H1 (cell line): ENCODE measurements at regions not wholly inside any gene's neighbourhood (a gene's known extent, or its start where the extent isn't known, plus 50 kb on each side); places are given as distances from the start of the nearest gene placed in this dataset.

ENCODE experiments used
- CTCF ChIA-PET: fragments of 300-600 bp; sonication (Branson Sonifier 250); formaldehyde crosslinking; loops from one replicate; lab custom pipeline; 2021; ENCODE audit not compliant: partially characterized antibody; lab: Charles Lee
- POLR2A ChIA-PET: fragments of 300-600 bp; sonication (Branson Sonifier 250); formaldehyde crosslinking; loops from one replicate; lab custom pipeline; 2021; ENCODE audit warnings: inconsistent platforms; ENCODE audit not compliant: partially characterized antibody; lab: Charles Lee
- DNase-seq, 2 experiments: peaks; one replicate each; pipeline versions ENCODE4 v3.0.0 to v3.0.0-alpha.2; 2010 to 2022; ENCODE audit warnings: low spot score in 2 of 2, low read depth in 1 of 2, mixed read lengths in 1 of 2
- FAIRE-seq: peaks from 2 replicates; lab custom pipeline; 2011; peaks lifted over from hg19 to GRCh38; lab: Jason Lieb, UNC
- H2AFZ ChIP-seq: 2 replicates; pipeline ENCODE4 v1.8.1; 2012; ENCODE audit warnings: low read length, inconsistent platforms
- H2AK5ac ChIP-seq: 2 replicates; pipeline ENCODE4 v1.6.1; 2013; ENCODE audit warnings: low read depth, low read length
- H2BK120ac ChIP-seq: replicated peaks from 2 replicates; pipeline ENCODE3; 2013; ENCODE audit warnings: low read depth, low read length, inconsistent platforms
- H2BK12ac ChIP-seq: 2 replicates; pipeline ENCODE4 v1.6.1; 2013; ENCODE audit warnings: low read depth, low read length
- H2BK15ac ChIP-seq: 2 replicates; pipeline ENCODE4 v1.6.1; 2013; ENCODE audit warnings: low read length
- H2BK20ac ChIP-seq: 2 replicates; pipeline ENCODE4 v1.6.1; 2013; ENCODE audit warnings: low read length
- H2BK5ac ChIP-seq: 2 replicates; pipeline ENCODE4 v1.6.1; 2013; ENCODE audit warnings: low read depth, low read length
- H3K14ac ChIP-seq: 2 replicates; pipeline ENCODE4 v1.6.1; 2013; ENCODE audit warnings: inconsistent platforms; ENCODE audit not compliant: insufficient read length
- H3K18ac ChIP-seq: 2 replicates; pipeline ENCODE4 v1.6.1; 2013; ENCODE audit warnings: low read length; ENCODE audit errors: extremely low read depth
- H3K23ac ChIP-seq: 2 replicates; pipeline ENCODE4 v1.6.1; 2013; ENCODE audit warnings: inconsistent platforms; ENCODE audit not compliant: insufficient read length
- H3K23me2 ChIP-seq: 2 replicates; pipeline ENCODE4 v1.6.1; 2013; ENCODE audit warnings: low read depth, low read length
- H3K27ac ChIP-seq: 2 replicates; pipeline ENCODE4 v1.6.1; 2011; ENCODE audit warnings: low read depth, low read length, inconsistent platforms
- H3K27me3 ChIP-seq, 4 experiments: replicated peaks in 1 of 4; 1 replicate in 1 of 4; 2 replicates in 3 of 4; pipeline versions ENCODE4 v1.6.1 to v1.8.1; 2011 to 2013; ENCODE audit warnings: low read length in 3 of 4, mild to moderate bottlenecking in 3 of 4, inconsistent platforms in 2 of 4, mixed read lengths in 2 of 4, moderate library complexity in 1 of 4; ENCODE audit not compliant: control insufficient read depth in 3 of 4, insufficient read depth in 3 of 4; ENCODE audit errors: extremely low read depth in 1 of 4
- H3K36me3 ChIP-seq, 4 experiments: 2 replicates each; pipeline versions ENCODE4 v1.6.1 to v1.8.1; 2011 to 2013; ENCODE audit warnings: mild to moderate bottlenecking in 4 of 4, low read length in 3 of 4, moderate library complexity in 2 of 4, control low read depth in 1 of 4, inconsistent platforms in 1 of 4; ENCODE audit not compliant: insufficient read depth in 4 of 4, control insufficient read depth in 2 of 4
- H3K4ac ChIP-seq: replicated peaks from 2 replicates; pipeline ENCODE3; 2013; ENCODE audit warnings: low read length, low read depth, mixed read lengths, inconsistent platforms; ENCODE audit not compliant: insufficient read length
- H3K4me1 ChIP-seq, 4 experiments: replicated peaks in 1 of 4; 1 replicate in 1 of 4; 2 replicates in 3 of 4; pipeline versions ENCODE4 v1.6.1 to v1.8.1; 2011 to 2013; ENCODE audit warnings: low read length in 3 of 4, inconsistent platforms in 2 of 4, mixed read lengths in 1 of 4; ENCODE audit not compliant: insufficient read depth in 4 of 4, control insufficient read depth in 3 of 4
- H3K4me2 ChIP-seq, 2 experiments: 2 replicates each; pipeline versions ENCODE4 v1.6.1 to v1.8.1; 2011 to 2013; ENCODE audit warnings: low read depth in 2 of 2, low read length in 2 of 2, control low read depth in 1 of 2, inconsistent platforms in 1 of 2, mild to moderate bottlenecking in 1 of 2; ENCODE audit not compliant: insufficient read depth in 1 of 2
- H3K4me3 ChIP-seq, 4 experiments: fragments of 200-600, 300-600 bp in 1 of 4; sonication (generic), shearing (Covaris generic), sonication (Bioruptor Twin) in 1 of 4; 2 replicates each; pipeline versions ENCODE4 v1.5.1 to v1.8.1; 2011 to 2016; ENCODE audit warnings: low read length in 4 of 4, low read depth in 3 of 4, control low read depth in 2 of 4, inconsistent platforms in 2 of 4, mild to moderate bottlenecking in 2 of 4, mixed read lengths in 1 of 4, moderate library complexity in 1 of 4; ENCODE audit not compliant: insufficient read depth in 2 of 4; ENCODE audit errors: extremely low read depth in 1 of 4
- H3K56ac ChIP-seq: replicated peaks from 2 replicates; pipeline ENCODE3; 2013; ENCODE audit warnings: low read depth, mild to moderate bottlenecking, mixed read lengths, low read length, inconsistent platforms; ENCODE audit not compliant: insufficient read length
- H3K79me1 ChIP-seq: 2 replicates; pipeline ENCODE4 v1.6.1; 2013; ENCODE audit warnings: low read depth, low read length, control low read depth
- H3K79me2 ChIP-seq, 2 experiments: 2 replicates each; pipeline versions ENCODE4 v1.6.1 to v1.8.1; 2012 to 2013; ENCODE audit warnings: low read length in 2 of 2, mild to moderate bottlenecking in 2 of 2, inconsistent platforms in 1 of 2; ENCODE audit not compliant: insufficient read depth in 2 of 2, control insufficient read depth in 1 of 2
- H3K9ac ChIP-seq, 4 experiments: replicated peaks in 1 of 4; 1 replicate in 1 of 4; 2 replicates in 3 of 4; pipeline versions ENCODE4 v1.6.1 to v1.8.1; 2011 to 2013; ENCODE audit warnings: low read depth in 3 of 4, low read length in 3 of 4, control low read depth in 2 of 4, mild to moderate bottlenecking in 2 of 4, moderate library complexity in 2 of 4, inconsistent platforms in 1 of 4; ENCODE audit errors: extremely low read depth in 1 of 4
- H3K9me3 ChIP-seq, 2 experiments: 2 replicates each; pipeline versions ENCODE4 v1.6.1 to v1.8.1; 2012 to 2013; ENCODE audit warnings: mild to moderate bottlenecking in 2 of 2, moderate library complexity in 2 of 2, control low read depth in 1 of 2, inconsistent platforms in 1 of 2, low read depth in 1 of 2, low read length in 1 of 2, mixed read lengths in 1 of 2; ENCODE audit not compliant: insufficient read depth in 2 of 2
- H4K20me1 ChIP-seq, 2 experiments: replicated peaks in 1 of 2; 2 replicates each; pipeline versions ENCODE3 to v1.8.1; 2011 to 2013; ENCODE audit warnings: inconsistent platforms in 2 of 2, low read length in 2 of 2, mild to moderate bottlenecking in 1 of 2; ENCODE audit not compliant: insufficient read depth in 2 of 2, control insufficient read depth in 1 of 2
- H4K5ac ChIP-seq: 2 replicates; pipeline ENCODE4 v1.6.1; 2013; ENCODE audit warnings: low read length, low read depth, mixed read lengths, inconsistent platforms; ENCODE audit not compliant: insufficient read length
- H4K8ac ChIP-seq: 2 replicates; pipeline ENCODE4 v1.8.0; 2013; ENCODE audit warnings: mild to moderate bottlenecking, moderate library complexity, low read length, inconsistent platforms; ENCODE audit not compliant: insufficient read depth; ENCODE audit errors: extremely low read depth
- H4K91ac ChIP-seq: replicated peaks from 2 replicates; pipeline ENCODE3; 2013; ENCODE audit warnings: low read length, mixed read lengths, inconsistent platforms; ENCODE audit not compliant: insufficient read length
- CEBPB ChIP-seq: IDR thresholded peaks from 2 replicates; pipeline ENCODE4 v1.6.1; 2012; ENCODE audit warnings: low read depth, low read length
- CHD1 ChIP-seq: IDR thresholded peaks from 2 replicates; pipeline ENCODE4 v1.6.1; 2012; ENCODE audit warnings: low read depth, low read length, improper control_type of control experiment
- CTBP2 ChIP-seq: IDR thresholded peaks from 2 replicates; pipeline ENCODE4 v1.7.0; 2011; ENCODE audit warnings: borderline replicate concordance, mild to moderate bottlenecking, moderate library complexity, mixed read lengths, low read length; ENCODE audit not compliant: insufficient read depth, insufficient read length
- EP300 ChIP-seq, 2 experiments: IDR thresholded peaks; 1 replicate in 1 of 2; 2 replicates in 1 of 2; pipeline ENCODE4 v1.6.1; 2011 to 2012; ENCODE audit warnings: low read depth in 2 of 2, low read length in 2 of 2, mild to moderate bottlenecking in 2 of 2, borderline replicate concordance in 1 of 2, inconsistent platforms in 1 of 2, moderate library complexity in 1 of 2
- JUN ChIP-seq: IDR thresholded peaks from 2 replicates; pipeline ENCODE4 v1.6.1; 2011; ENCODE audit warnings: low read depth, mild to moderate bottlenecking, improper control_type of control experiment, low read length
- KDM1A ChIP-seq: fragments of 200-600, 300-600 bp; sonication (generic); IDR thresholded peaks from 2 replicates; pipeline ENCODE4 v1.7.1; 2016; ENCODE audit warnings: mild to moderate bottlenecking, low read length, borderline replicate concordance
- MAFK ChIP-seq: IDR thresholded peaks from 2 replicates; pipeline ENCODE4 v1.6.1; 2012; ENCODE audit warnings: low read depth, mild to moderate bottlenecking, improper control_type of control experiment, low read length
- RBBP5 ChIP-seq: IDR thresholded peaks from 2 replicates; pipeline ENCODE4 v1.7.1; 2012; ENCODE audit warnings: low read depth, mild to moderate bottlenecking, inconsistent platforms, low read length, moderate library complexity, borderline replicate concordance
- TCF12 ChIP-seq: IDR thresholded peaks from 2 replicates; pipeline ENCODE4 v1.6.1; 2011; ENCODE audit warnings: low read depth, mild to moderate bottlenecking, low read length
- WGBS, 2 experiments: shearing (Covaris generic) in 1 of 2; methylation state at CpG; one replicate each; pipeline versions ENCODE4 v1.1.6 to v1.1.7; 2013 to 2015; ENCODE audit warnings: low lambda C conversion rate in 2 of 2, mixed read lengths in 2 of 2, inconsistent platforms in 1 of 2, low coverage in 1 of 2, missing lambda C conversion rate in 1 of 2; ENCODE audit not compliant: insufficient replicate concordance in 2 of 2, insufficient coverage in 1 of 2, insufficient read length in 1 of 2; ENCODE audit errors: extremely low coverage in 1 of 2, missing lambda C conversion rate in 1 of 2; 5-methylcytosine and 5-hydroxymethylcytosine counted together

DNA sequence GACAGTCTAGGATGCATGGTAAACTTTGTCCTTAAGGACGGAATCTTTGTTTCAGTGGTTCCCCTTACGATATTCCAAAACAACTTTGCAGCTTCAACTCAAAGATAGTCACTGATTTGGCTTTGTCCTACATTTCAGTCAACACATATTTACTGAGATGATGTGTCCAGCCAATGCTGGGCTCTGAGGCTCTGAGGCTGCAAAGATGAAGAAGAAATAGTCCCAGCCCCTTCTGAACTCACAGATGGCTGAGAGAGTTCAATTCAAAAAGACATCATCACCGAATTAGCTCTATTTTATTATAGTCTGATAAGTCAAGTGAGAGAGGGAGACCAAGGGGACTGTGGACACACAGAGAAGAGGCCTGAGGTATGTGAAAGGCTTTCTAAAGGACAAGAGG, 544.0 kb downstream of the ACTL7B start:
- no peak overlapping the region for H2AK5ac ChIP-seq
- no peak for DNase-seq

More for the DNA sequence above, 544.0 kb downstream of the ACTL7B start:
- no peak overlapping the region for H3K4me3 ChIP-seq
- FAIRE-seq, result no peak
- no peak overlapping the region for H2AFZ ChIP-seq
- H3K36me3 ChIP-seq, result no peaks in the 10 kb centered on the region
- H3K23ac ChIP-seq, result no peak overlapping the region
- H4K20me1 ChIP-seq, result no peaks in the 10 kb centered on the region
- TF ChIP-seq CHD1 (no peak), JUN (no peak), KDM1A (no peak), CTBP2 (no peak), MAFK (no peak), CEBPB (no peak), EP300 (IDR thresholded peaks at IDR 0.05; ENCODE audit: borderline replicate concordance in 1 of 2, low read depth in 2 of 2, low read length in 2 of 2) (no peak), RBBP5 (no peak), TCF12 (no peak)
- no peaks in the 10 kb centered on the region for H3K79me1 ChIP-seq
- H2BK12ac ChIP-seq, result no peak overlapping the region
- whole genome bisulfite sequencing, 2 experiments, result 94% methylated on average over 3 of the region's 3 CpGs; no CpG with 5 or more reads in 1 of the 2 experiments
- no peak overlapping the region for H3K4ac ChIP-seq
- no peak overlapping the region for H2BK20ac ChIP-seq
- no peaks in the 10 kb centered on the region; the same call in 1 of the 2 replicates for H3K23me2 ChIP-seq
- no peak overlapping the region for H3K56ac ChIP-seq
- ChIA-PET POLR2A (no interaction called here), CTCF (interaction anchor here (0.5 to 1.5 kb wide), 2 partner anchors 43 to 439 kb away, joined by 3 to 4 read pairs; no protein-coding TSS in a partner anchor)
- H3K18ac ChIP-seq, result no peak overlapping the region
- no peak overlapping the region for H3K9ac ChIP-seq
- H3K9me3 ChIP-seq, result peaks cover 0 to 2% of the 10 kb centered on the region in 2 experiments; a peak in 1 of 4 replicates
- no peak overlapping the region for H2BK120ac ChIP-seq
- no peak overlapping the region for H4K5ac ChIP-seq
- no peak overlapping the region for H2BK5ac ChIP-seq
- H4K8ac ChIP-seq, result no peak overlapping the region
- no peaks in the 10 kb centered on the region for H3K27me3 ChIP-seq
- H3K4me2 ChIP-seq, result no peak overlapping the region
- H2BK15ac ChIP-seq, result no peak overlapping the region
- H3K27ac ChIP-seq, result no peak overlapping the region
- H4K91ac ChIP-seq, result no peak overlapping the region
- H3K4me1 ChIP-seq, result no peaks in the 10 kb centered on the region
- H3K14ac ChIP-seq, result no peak overlapping the region
- H3K79me2 ChIP-seq, result no peaks in the 10 kb centered on the region
